HCT116 (cell line): ENCODE measurements at regions not wholly inside any gene's neighbourhood (a gene's known extent, or its start where the extent isn't known, plus 50 kb on each side); places are given as distances from the start of the nearest gene placed in this dataset.

Experiments used
- ATAC-seq: fragments of 200-7000 bp; cut with Tn5 transposase; 2 replicates; pipeline ENCODE4 v1.9.1; 2020; ENCODE audit warnings: mild to moderate bottlenecking, moderate library complexity
- BruUV-seq: library from RNA; stranded (reverse); fragments of 400-500 nt; replicated peaks from 2 replicates; lab custom pipeline; 2021; lab: Mats Ljungman, UMichigan
- CTCF ChIA-PET: fragments of 300-600 bp; sonication (Branson Sonifier 250); formaldehyde crosslinking; loops from one replicate; lab custom pipeline; 2021; ENCODE audit warnings: antibody characterized with exemption; lab: Charles Lee
- POLR2A ChIA-PET: fragments of 300-600, 350-600 bp; sonication (Branson Sonifier 250); formaldehyde crosslinking; loops from one replicate; lab custom pipeline; 2021; ENCODE audit warnings: antibody characterized with exemption; lab: Charles Lee
- RAD21 ChIA-PET, 2 experiments: fragments of 300-600 bp; sonication (Branson Sonifier 250); formaldehyde crosslinking; loops; one replicate each; lab custom pipeline; 2023; ENCODE audit warnings: low total read pairs in 2 of 2; ENCODE audit not compliant: uncharacterized antibody in 2 of 2, unreplicated experiment in 2 of 2, low non-redundant PET in 1 of 2; lab: Charles Lee
- DNase-seq: peaks from one replicate; pipeline ENCODE4 v3.0.0-alpha.2; 2010; ENCODE audit warnings: low read depth, low spot score
- H2AFZ ChIP-seq: fragments of 200-600 bp; shearing (Covaris generic), sonication (generic); 2 replicates; pipeline ENCODE4 v1.6.1; 2017; ENCODE audit warnings: low read depth, mixed run types, mixed read lengths, antibody characterized with exemption, low read length; ENCODE audit not compliant: poor library complexity, severe bottlenecking
- H3K27ac ChIP-seq: 2 replicates; pipeline ENCODE4 v1.5.1; 2012; ENCODE audit warnings: low read depth, low read length
- H3K27me3 ChIP-seq: fragments of 200-600 bp; sonication (generic); 2 replicates; pipeline ENCODE4 v1.6.1; 2016; ENCODE audit warnings: mixed run types, low read length, mixed read lengths; ENCODE audit not compliant: insufficient read depth
- H3K36me3 ChIP-seq, 2 experiments: fragments of 200-500 bp in 1 of 2; fragments of 200-600 bp in 1 of 2; sonication (Bioruptor generic) in 1 of 2; sonication (generic) in 1 of 2; 2 replicates each; pipeline versions ENCODE4 v1.5.1 to v1.6.1; 2014 to 2016; ENCODE audit warnings: low read length in 2 of 2, inconsistent platforms in 1 of 2, mixed read lengths in 1 of 2, mixed run types in 1 of 2; ENCODE audit not compliant: insufficient read depth in 2 of 2, control insufficient read depth in 1 of 2
- H3K4me1 ChIP-seq, 2 experiments: fragments of 200-600 bp in 1 of 2; sonication (generic) in 1 of 2; 2 replicates each; pipeline versions ENCODE4 v1.5.1 to v1.6.1; 2012 to 2017; ENCODE audit warnings: low read length in 2 of 2, inconsistent platforms in 1 of 2, mild to moderate bottlenecking in 1 of 2, mixed read lengths in 1 of 2, mixed run types in 1 of 2, moderate library complexity in 1 of 2; ENCODE audit not compliant: insufficient read depth in 2 of 2, control insufficient read depth in 1 of 2
- H3K4me2 ChIP-seq: fragments of 200-600 bp; sonication (generic); 2 replicates; pipeline ENCODE4 v1.6.1; 2017; ENCODE audit warnings: mixed run types, low read length, mixed read lengths
- H3K4me3 ChIP-seq, 2 experiments: fragments of 200-600 bp in 1 of 2; sonication (generic) in 1 of 2; replicated peaks in 1 of 2; 2 replicates each; pipeline ENCODE4 v1.5.1; 2011 to 2016; ENCODE audit warnings: low read length in 2 of 2, control low read depth in 1 of 2, low read depth in 1 of 2, mild to moderate bottlenecking in 1 of 2, mixed read lengths in 1 of 2, mixed run types in 1 of 2
- H3K79me2 ChIP-seq: fragments of 200-600 bp; sonication (generic); 2 replicates; pipeline ENCODE4 v1.6.1; 2017; ENCODE audit warnings: mild to moderate bottlenecking, mixed run types, low read length, moderate library complexity, mixed read lengths; ENCODE audit not compliant: insufficient read depth
- H3K9ac ChIP-seq: fragments of 200-600 bp; sonication (generic); 2 replicates; pipeline ENCODE4 v1.6.1; 2016; ENCODE audit warnings: low read length, mixed read lengths
- H3K9me2 ChIP-seq: fragments of 200-600 bp; sonication (generic), shearing (Covaris generic); 2 replicates; pipeline ENCODE4 v1.6.1; 2017; ENCODE audit warnings: mixed run types, mild to moderate bottlenecking, moderate library complexity; ENCODE audit not compliant: insufficient read depth
- H3K9me3 ChIP-seq, 2 experiments: fragments of 200-500 bp in 1 of 2; fragments of 200-600 bp in 1 of 2; sonication (Bioruptor generic) in 1 of 2; sonication (generic) in 1 of 2; 2 replicates each; pipeline ENCODE4 v1.6.1; 2014 to 2017; ENCODE audit warnings: low read length in 2 of 2, mixed read lengths in 2 of 2, inconsistent platforms in 1 of 2, low read depth in 1 of 2, mild to moderate bottlenecking in 1 of 2, mixed run types in 1 of 2, moderate library complexity in 1 of 2; ENCODE audit not compliant: control insufficient read depth in 1 of 2, insufficient read depth in 1 of 2
- H4K20me1 ChIP-seq: fragments of 200-600 bp; sonication (generic), shearing (Covaris generic); 2 replicates; pipeline ENCODE4 v1.6.1; 2017; ENCODE audit warnings: mixed run types, mild to moderate bottlenecking, moderate library complexity; ENCODE audit not compliant: insufficient read depth
- CEBPB ChIP-seq: IDR thresholded peaks from 2 replicates; pipeline ENCODE4 v1.6.1; 2012; ENCODE audit warnings: low read depth
- EGR1 ChIP-seq: IDR thresholded peaks from 2 replicates; pipeline ENCODE4 v1.6.1; 2012; ENCODE audit warnings: low read depth
- ELF1 ChIP-seq: IDR thresholded peaks from 2 replicates; pipeline ENCODE4 v1.6.1; 2012; ENCODE audit warnings: low read depth, borderline replicate concordance
- EZH2 ChIP-seq: fragments of 200-600 bp; sonication (generic); IDR thresholded peaks from 2 replicates; pipeline ENCODE4 v1.6.1; 2017; ENCODE audit warnings: antibody characterized with exemption, mixed run types
- EZH2phosphoT487 ChIP-seq: fragments of 200-600 bp; IDR thresholded peaks from 2 replicates; pipeline ENCODE4 v1.6.1; 2018; ENCODE audit warnings: antibody characterized with exemption, borderline replicate concordance
- POLR2A ChIP-seq: IDR thresholded peaks from 2 replicates; pipeline ENCODE4 v1.7.0; 2011; ENCODE audit warnings: borderline replicate concordance; ENCODE audit not compliant: insufficient read depth, insufficient read length; ENCODE audit errors: extremely low read depth
- REST ChIP-seq: IDR thresholded peaks from 2 replicates; pipeline ENCODE4 v1.6.1; 2012; ENCODE audit warnings: low read depth
- SIN3A ChIP-seq: IDR thresholded peaks from 2 replicates; pipeline ENCODE4 v1.6.1; 2012; ENCODE audit warnings: low read depth
- SP1 ChIP-seq: IDR thresholded peaks from 2 replicates; pipeline ENCODE4 v1.6.1; 2012; ENCODE audit warnings: low read depth
- TCF7L2 ChIP-seq: IDR thresholded peaks from 2 replicates; pipeline ENCODE4 v1.7.0; 2011; ENCODE audit warnings: borderline replicate concordance, inconsistent platforms; ENCODE audit not compliant: insufficient read depth, insufficient read length; ENCODE audit errors: extremely low read depth
- YY1 ChIP-seq: IDR thresholded peaks from 2 replicates; pipeline ENCODE4 v1.6.1; 2011; ENCODE audit warnings: low read length, low read depth, moderate library complexity, mild to moderate bottlenecking; ENCODE audit not compliant: insufficient replicate concordance; ENCODE audit errors: extremely low read depth
- ZNF274 ChIP-seq: fragments of 200-500 bp; sonication (Bioruptor generic); IDR thresholded peaks from 2 replicates; pipeline ENCODE4 v1.6.1; 2014; ENCODE audit warnings: mild to moderate bottlenecking, low read depth, low read length, inconsistent platforms
- intact Hi-C: fragments of 100-400 bp; cut with micrococcal nuclease; formaldehyde crosslinking; loops from 2 replicates; pipeline ENCODE4 v1.10.0; 2022
- TF ChIP-seq, protein P1 (sequence below), 3 experiments: fragments of 200-600 bp in 1 of 3; sonication (generic) in 1 of 3; IDR thresholded peaks in 2 of 3; conservative IDR thresholded peaks in 1 of 3; 2 replicates each; pipeline ENCODE4 v1.5.1; 2012 to 2017; ENCODE audit warnings: low read depth in 2 of 3, low read length in 2 of 3, antibody characterized with exemption in 1 of 3, borderline replicate concordance in 1 of 3, control low read depth in 1 of 3, mild to moderate bottlenecking in 1 of 3, mixed read lengths in 1 of 3, mixed run types in 1 of 3, moderate library complexity in 1 of 3; ENCODE audit not compliant: insufficient read depth in 1 of 3

GRCh38 chr11:19558189-19558986 lies 154.2 kb upstream of the NAV2 start:
- Histone ChIP-seq H3K79me2 (no peaks in the 10 kb centered on the region), H3K27ac (no peak overlapping the region), H2AFZ (peak overlapping the region; percentile 66), H3K4me2 (no peak overlapping the region), H4K20me1 (no peaks in the 10 kb centered on the region), H3K9me2 (no peaks in the 10 kb centered on the region), H3K27me3 (peaks cover 15% of the 10 kb centered on the region; the same call in 1 of the 2 replicates), H3K9ac (no peak overlapping the region), H3K4me1 (no peaks in the 10 kb centered on the region), H3K4me3 (no peak overlapping the region), H3K9me3 (no peaks in the 10 kb centered on the region), H3K36me3 (no peaks in the 10 kb centered on the region)
- ChIA-PET RAD21 (interaction anchor here (0.9 to 1.0 kb wide), 2 partner anchors 345 kb away, joined by 4 to 5 read pairs; no protein-coding TSS in a partner anchor), CTCF (interaction anchor here (0.8 to 10.0 kb wide), 8 partner anchors 181 to 488 kb away, joined by 3 to 97 read pairs (median 6); no protein-coding TSS in a partner anchor), POLR2A (no interaction called here)
- DNase-seq (no peak), ATAC-seq (no peak)
- no TSS peak for BruUV-seq
- intact Hi-C loops: loop anchor here (10.0 kb wide), 1 partner anchor 796 kb away; no protein-coding TSS in a partner anchor
- TF ChIP-seq TCF7L2 (no peak), YY1 (no peak), ELF1 (no peak), SP1 (no peak), SIN3A (no peak), EZH2phosphoT487 (no peak), EGR1 (no peak), ZNF274 (no peak), EZH2 (no peak), CEBPB (no peak), POLR2A (no peak), REST (no peak)
- TF ChIP-seq, protein P1, sequence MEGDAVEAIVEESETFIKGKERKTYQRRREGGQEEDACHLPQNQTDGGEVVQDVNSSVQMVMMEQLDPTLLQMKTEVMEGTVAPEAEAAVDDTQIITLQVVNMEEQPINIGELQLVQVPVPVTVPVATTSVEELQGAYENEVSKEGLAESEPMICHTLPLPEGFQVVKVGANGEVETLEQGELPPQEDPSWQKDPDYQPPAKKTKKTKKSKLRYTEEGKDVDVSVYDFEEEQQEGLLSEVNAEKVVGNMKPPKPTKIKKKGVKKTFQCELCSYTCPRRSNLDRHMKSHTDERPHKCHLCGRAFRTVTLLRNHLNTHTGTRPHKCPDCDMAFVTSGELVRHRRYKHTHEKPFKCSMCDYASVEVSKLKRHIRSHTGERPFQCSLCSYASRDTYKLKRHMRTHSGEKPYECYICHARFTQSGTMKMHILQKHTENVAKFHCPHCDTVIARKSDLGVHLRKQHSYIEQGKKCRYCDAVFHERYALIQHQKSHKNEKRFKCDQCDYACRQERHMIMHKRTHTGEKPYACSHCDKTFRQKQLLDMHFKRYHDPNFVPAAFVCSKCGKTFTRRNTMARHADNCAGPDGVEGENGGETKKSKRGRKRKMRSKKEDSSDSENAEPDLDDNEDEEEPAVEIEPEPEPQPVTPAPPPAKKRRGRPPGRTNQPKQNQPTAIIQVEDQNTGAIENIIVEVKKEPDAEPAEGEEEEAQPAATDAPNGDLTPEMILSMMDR (IDR thresholded peaks at IDR 0.05 in 2 of 3, conservative IDR thresholded peaks at IDR 0.05 in 1 of 3; ENCODE audit: borderline replicate concordance in 1 of 3, insufficient read depth in 1 of 3, low read depth in 2 of 3, low read length in 2 of 3): no peak
